HG03108 (cell line): ENCODE measurements at regions not wholly inside any gene's neighbourhood (a gene's known extent, or its start where the extent isn't known, plus 50 kb on each side); places are given as distances from the start of the nearest gene placed in this dataset.
"Not testable (repeated sequence)": the region's sequence is repeated elsewhere in the genome, so short reads cannot be mapped to it uniquely, and the experiment has no call there.

ENCODE experiments used
- ATAC-seq: cut with Tn5 transposase; IDR thresholded peaks from one replicate; pipeline ENCODE4 v1.9.1; 2021; ENCODE audit warnings: moderate library complexity; ENCODE audit not compliant: unreplicated experiment

DNA sequence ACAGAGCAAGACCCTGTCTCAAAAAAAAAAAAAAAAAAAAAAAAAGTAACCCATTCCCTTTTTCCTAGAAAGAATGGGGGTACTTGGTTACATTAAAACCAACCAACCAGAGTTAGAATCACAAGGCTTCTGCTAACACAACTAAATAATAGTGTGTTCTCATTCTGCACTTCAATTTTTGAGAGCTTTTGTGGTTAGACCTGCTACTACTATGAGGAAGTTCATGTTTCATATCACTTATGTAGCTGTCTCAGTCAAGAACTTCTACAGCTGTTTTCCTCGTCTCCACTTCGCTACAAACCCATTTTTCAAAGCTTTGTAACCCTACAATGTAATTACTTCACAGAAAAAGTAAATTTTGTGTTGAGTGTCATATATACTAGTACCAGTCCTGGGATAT lies 58.3 kb downstream of the PDHA2 start:
- ATAC-seq: no peak

DNA sequence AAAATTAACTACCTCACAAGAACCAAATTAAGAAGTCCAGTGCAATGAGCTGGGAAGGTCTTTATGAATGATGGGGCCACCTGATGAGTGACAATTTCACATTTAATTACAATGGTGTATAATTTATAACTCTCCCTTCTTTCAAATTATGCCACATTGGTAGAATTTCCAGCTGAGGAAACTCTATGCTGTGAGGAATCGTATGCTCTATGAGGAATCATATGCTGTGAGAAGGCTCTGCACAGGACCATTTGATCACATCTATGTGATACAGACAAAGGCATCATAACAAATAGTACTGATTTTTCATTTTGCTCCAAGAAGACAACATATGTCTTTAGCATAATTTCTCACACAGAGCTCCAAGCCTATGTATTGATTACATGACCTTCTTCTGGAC lies 69.3 kb downstream of the PDHA2 start:
- no peak for ATAC-seq

DNA sequence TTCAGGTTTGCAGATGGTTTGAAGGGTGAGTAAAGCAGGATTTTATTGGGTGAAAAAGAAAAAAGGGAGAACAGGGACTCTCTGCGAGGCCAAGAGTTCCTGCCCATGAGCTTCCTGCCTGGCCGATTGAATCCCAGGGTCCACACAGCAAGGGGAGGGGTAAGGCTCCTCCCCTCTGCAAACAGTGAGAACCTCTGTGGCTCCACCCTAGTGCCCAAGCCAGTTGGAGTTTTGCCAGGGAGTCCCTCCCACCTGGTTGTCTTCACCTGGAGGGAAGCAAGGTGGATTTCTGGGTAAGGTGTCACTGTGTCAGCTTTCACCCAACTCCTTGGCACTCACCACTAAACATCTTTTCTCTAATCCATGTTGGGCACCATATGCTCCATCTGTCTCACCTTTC lies 70.9 kb downstream of the PDHA2 start:
- ATAC-seq: no peak

DNA sequence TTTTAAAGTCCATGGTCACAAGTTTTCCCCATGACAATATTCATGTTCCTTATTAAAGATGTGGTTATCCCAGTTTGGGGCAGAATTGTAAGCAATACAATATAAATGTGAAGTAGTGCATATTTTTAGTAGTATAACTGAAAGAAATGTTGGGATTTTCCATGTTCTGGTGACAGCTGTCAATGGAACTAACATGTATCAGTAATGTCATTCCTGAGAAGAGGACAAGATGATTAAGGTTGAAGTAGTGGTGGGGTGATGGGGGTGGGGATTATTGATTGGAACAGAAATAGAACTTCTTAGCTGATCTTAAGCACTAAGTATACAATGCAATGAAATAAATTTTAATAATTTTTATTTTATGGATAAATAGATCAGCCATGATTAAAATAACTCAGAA lies 81.6 kb downstream of the PDHA2 start:
- ATAC-seq: no peak

DNA sequence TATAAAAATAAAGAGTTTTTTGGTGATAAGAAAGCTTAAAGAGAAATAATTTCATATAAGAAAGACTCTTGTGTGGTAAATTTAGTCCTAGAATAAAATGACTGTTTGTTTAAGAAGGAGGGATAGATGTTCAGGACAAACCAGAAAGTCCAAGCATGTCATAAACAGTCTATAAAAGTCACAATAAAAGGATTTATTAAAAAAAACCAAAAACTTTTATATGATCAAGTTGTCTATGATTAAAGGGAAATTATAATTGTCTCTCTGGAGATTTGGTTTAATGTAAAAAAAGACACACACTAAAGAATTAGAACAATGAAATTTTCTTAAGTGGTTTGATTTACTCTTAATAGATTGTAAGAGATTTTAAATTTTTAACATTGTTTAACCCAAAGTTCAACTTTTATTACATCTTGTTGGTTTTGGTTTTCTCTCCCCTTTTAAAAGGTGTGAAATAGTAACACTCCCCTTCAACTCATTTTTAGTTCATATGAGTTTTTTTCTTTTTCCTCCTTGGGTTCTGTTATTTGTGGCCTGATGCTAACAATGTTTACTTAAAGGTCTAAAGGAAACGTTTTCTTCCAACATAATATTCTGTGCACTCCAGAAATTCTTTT lies 89.7 kb downstream of the PDHA2 start:
- no peak for ATAC-seq

DNA sequence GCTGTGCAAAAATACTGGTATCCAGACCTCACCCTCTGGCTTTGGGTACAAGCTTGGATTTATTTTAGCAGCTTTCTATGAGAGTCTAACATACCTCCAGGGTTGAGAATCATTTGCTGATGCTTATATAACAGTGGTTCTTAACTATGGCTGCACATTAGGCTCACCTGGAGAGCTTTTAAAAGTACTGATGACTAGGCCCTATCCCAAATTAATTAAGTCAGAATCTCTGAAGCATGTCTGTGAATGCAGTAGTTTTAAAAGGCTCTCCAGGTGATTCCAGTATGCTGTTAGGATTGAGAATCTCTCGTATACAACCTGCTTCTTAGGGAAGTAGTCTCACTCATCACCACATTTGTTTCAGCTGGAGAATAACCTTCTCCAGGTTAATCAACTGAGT lies 99.2 kb downstream of the PDHA2 start:
- no peak for ATAC-seq

DNA sequence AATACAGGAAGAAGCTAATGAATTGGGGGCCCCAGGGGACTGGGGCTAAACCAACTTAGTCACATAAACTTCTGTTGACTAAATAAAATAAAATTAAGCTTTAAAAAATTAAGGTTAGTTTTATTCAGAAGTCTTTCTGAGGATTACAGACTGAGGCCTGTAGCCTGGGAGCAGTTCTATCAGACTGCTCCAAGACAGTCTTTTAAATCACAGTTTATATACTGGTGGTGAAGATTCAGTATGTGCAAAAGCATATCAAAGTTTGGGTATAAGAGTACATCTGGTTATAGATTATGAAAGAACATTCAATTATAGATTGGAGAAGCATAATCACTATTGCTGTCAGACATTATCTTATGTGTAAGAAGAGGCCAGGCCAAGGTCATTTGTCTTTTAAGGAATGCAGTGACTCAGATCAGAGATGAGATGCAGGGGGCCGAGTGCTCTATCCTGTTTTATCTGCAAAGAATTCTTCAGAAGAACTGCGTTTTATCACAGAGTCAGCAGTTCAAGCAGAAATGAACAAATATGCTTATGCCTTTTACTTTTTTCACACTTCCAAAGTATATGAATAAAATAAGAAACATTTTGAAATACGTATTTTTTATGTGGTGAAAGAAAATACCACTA lies 109.4 kb downstream of the PDHA2 start:
- ATAC-seq: no peak

DNA sequence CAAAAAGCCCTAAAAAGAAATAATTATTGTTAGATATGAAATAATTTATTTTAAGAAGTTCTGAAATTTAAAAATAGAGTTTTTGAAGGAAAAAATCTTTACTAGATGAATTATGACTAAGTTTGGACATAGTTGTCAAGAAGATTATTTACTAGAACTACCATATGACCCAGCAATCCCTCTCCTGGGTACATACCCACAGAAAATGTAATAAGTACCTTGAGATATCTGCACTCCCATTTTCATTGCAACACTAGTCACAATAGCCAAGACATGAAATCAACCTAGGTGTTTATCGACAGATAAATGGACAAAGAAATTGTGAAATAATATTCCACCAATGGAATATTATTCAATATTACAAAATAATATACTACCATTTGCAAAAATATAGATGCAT lies 109.9 kb downstream of the PDHA2 start:
- ATAC-seq: no peak

DNA sequence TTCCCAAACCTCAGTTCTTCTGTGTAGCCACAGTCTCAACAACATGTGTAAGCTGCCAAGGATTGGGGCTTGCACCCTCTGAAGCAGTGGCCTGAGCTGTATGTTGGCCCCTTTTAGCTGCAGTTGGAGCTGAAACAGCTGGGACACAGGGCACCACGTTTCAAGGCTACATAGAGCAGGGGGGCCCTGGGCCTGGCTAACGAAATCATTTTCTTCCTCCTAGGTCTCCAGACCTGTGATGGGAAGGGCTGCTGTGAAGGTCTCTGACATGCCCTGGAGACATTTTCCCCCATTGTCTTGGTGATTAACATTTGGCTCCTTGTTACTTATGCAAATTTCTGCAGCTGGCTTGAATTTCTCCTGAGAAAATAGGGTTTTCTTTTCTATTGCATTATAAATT lies 112.6 kb downstream of the PDHA2 start:
- ATAC-seq: not testable (repeated sequence)

DNA sequence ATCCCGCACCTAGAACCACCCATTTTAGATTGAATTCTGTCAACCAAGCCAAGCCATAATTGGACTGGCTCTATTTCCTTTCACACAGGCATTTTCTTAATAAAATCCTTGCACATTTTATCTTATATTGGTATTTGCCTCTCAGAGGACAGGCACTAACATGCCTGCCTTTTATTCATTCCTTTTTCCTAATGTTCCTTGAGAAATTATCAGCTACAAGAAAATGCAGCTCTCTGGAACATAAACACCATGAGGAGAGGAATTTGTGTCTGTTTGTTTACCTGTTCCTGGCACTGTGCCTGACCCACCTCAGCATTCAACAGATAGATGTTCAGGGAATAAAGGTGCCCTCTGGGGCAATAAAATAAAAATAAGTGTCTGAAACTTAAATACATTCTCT lies 116.2 kb downstream of the PDHA2 start:
- ATAC-seq: no peak

DNA sequence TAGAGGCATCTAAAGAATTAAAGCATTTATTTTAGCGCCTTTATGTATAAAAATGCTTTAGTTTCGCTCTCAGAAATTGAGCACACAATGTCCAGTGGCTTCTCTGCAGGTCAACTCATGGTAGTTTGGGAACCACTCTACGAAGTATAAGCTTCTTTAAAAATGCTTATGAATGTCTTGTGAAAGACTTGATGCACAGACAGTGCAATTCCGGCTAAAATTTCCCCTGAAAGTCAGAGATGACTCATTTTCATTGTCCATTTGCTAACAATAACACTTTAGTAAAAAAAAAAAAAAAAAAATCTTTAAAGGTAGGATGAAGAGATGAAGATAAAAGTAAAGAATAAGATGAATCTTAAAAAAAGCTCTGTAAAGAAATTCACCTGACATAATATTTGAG lies 117.2 kb downstream of the PDHA2 start:
- ATAC-seq: no peak

DNA sequence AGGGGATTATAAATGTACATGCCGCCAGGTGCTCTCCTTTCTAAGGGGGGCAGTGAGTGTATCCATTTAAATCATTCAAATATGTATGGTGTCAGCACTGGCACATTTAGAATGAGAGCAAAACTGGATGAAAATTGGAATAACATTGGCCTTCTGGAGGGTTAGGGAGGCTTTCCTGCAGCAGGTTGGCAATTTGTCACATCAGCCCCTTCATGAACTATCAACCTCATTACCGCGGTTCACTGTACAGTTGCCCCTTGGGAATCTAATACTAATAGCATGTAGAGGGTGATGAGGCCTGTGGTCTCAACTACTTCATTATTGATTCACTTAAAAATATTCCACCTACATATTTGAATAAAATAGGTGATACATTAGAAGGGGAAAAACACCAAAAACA lies 117.9 kb downstream of the PDHA2 start:
- no peak for ATAC-seq

DNA sequence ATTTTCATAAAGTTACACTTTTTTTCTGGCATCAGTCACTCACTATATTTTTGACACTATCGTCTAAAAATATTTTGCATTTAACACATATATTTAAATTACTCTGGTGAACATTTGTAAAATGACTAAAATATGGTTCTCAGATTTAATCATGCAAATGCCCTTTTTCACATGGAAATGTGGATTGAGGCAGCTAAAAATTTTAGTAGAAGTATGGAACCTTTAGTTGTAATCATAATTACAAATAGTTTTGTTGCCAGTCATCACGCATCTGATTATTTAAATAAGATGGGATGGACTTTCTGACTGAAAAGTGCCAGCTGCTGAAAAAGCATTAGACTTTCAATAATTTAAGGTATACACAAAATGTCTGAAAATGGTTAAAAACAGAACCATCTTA lies 119.3 kb downstream of the PDHA2 start:
- no peak for ATAC-seq

DNA sequence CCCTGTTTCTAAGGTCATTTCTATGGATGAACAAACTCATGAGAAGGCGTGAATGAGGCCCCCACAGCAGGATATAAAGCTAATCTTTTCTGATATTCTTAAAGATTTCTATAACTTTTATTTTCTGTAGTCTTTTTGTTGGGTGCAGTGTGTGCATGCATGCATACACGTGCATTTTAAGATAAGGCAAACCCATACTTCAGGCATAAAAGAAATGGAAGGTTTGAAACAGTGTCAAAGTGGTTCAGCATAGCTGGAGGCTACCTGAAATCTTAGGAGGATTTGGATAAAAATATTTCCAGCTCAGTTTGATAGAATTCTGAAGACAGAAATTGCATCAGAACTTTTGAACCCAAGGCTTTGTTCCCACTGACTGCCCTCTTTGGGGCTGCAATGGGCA lies 119.7 kb downstream of the PDHA2 start:
- no peak for ATAC-seq

DNA sequence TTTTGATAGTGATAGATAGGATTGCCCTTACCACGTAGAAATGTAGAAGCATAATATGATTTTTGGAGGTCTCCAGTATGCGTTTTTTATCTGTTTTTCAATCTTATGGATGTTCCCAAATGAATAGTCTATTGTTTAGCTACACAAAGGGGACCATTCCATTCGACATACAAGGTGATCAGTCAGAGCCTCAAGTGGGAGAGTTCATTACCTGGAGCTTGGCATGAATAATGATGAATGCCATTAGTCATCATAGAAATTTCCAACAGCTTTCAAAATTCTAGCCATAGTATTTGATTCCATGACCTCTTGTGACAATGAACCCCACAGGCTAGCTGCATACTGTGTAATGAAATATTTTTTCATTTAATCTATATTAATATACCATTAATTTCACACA lies 123.6 kb downstream of the PDHA2 start:
- ATAC-seq: no peak

DNA sequence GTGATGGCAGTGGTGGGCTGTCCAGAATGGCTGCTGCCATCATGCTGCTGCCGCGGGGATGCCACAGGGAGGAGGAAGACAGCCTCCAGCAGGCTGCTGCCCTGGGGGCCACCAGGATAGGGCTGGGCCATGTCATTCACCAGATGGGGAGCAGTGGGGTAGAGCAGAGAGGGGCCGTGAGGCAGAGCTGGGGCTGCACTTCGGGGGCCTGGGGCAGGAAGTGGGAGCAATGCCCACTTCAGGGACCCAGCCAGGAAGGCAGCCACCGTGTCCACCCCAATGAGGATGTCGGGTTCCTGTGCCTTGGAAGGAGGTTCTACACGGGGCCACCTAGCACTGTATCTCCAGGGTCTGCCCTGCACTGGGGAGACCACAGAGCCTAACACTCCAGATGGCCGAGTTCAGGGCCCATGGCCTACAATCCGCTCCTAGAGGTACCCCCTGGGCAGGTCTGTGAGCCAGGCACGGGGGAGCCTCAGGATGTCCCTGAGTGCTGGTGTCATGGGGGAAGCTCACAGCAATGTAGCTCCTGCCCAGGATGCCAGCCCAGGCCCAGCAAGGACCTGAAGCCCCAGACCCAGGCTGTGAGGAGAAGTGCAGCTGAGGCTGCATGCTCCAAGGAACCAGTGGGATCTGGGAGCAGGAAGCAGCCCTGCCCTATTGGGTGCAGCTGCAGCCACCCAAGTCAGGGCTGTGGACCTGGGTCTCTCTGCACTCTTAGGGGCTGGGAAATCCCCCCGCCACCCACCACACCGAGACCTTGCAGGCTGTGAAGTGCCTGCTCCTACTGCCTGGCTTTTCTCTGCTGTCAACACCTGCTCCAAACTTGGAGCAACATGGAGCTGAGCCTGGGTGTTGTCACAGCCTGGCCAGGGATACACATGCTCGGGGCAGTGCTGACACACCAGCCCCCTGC lies 140.3 kb downstream of the PDHA2 start:
- no peak for ATAC-seq

DNA sequence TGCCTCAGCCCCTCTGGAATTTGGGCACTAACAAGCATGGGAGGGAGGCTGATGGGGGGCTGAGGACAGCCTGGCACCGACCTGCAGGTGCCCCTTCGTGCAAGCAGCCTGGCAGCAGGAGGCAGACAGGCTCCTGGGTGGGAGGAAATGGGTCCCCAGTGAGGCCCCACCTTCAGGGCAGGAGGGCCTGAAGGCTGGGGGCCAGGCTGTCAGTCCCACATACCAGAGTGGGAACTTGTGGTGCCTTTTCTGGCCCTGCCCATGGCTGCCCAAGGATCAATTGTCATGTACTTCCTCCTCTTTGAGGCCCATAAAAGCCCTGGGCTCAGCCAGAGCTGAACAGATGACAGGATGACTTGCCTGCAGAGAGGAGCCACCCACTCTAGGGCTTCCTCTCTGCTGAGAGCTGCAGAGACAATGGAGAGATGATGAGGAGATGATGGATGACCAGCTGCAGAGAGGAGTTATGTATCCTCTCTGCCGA lies 141.0 kb downstream of the PDHA2 start:
- no peak for ATAC-seq

DNA sequence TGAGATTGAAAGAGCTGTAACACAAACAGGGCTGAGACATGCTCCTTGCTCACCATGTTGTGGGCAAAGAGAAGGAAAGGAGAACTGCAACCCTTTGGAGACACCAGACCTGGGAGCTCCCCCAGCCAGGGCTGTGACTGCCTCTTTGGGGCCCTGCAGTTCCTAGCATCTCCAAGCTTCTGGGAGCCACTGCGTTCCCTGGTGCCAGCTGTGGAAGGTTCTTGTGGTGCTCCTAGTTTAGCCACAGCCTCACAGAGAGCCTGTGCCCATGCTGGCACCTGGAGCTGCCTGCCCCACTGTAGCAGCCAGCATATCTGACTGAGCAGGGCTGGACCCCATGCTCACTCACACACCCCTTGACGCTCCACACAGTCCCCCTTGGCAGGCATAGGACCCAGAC lies 141.7 kb downstream of the PDHA2 start:
- no peak for ATAC-seq

DNA sequence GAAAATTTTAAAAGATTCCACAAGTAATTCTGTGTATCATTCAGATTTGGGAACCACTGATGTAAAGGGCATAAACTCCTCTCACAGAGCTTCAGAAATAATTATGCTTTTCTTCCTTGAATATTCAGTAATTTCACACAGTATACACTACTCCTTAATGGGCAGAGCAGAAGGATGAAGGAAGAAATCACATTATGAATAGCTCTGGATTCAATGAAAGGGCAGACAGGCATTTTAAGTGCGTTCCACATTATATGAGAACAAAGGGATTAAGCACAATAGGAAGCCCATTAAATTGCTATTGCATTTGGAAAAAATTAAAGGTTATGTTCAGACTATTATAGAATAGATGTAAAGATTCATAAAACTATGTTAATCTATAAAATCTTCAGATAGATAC lies 142.6 kb downstream of the PDHA2 start:
- no peak for ATAC-seq

DNA sequence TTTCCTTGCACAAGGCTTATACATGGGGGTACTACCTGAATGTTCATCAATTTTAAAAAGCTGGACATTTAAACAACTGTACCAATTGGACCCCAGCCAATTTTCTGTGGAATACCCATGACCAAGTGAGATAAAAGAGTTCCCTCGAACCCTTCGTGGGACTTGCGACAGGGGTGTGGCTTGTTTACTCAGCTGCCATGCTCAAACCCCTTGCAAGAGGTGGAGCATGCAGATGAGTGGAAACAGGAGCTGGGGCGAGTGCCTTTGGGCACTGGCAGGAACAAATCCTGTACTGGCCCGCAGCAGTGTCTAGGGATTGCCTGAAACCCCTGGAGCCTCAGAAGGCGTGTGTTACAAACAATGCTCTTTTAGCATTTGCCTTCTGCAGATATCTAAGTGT lies 144.2 kb downstream of the PDHA2 start:
- no peak for ATAC-seq

DNA sequence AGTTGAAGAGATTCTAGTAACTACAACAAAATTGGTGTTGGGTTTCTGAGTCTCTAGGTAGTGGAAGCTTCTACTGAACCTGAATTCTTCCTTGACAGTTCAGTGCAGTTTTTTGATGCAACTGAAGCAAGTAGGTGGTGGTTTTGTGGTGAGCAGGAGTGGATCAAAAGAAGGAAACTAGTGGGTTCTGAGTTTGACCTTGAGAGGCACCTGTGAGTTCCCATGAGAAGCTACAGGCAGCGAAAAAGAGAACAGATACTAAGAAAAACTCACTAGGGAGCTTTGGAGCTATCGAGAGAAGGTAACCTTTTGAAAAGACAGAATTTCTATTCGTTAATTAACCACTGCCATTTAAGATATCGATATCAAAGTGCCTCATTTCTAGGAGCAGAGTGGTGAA lies 145.2 kb downstream of the PDHA2 start:
- ATAC-seq: no peak
